Esophagus squamous epithelium (tissue), 5 donors: ENCODE measurements at regions not wholly inside any gene's neighbourhood (a gene's known extent, or its start where the extent isn't known, plus 50 kb on each side); places are given as distances from the start of the nearest gene placed in this dataset.

ENCODE experiments used
- DNase-seq: peaks from one replicate; lab custom pipeline; 2025; lab: John Stamatoyannopoulos, UW
- H3K27ac ChIP-seq, 4 donors: fragments of 200-600 bp; sonication (generic); one replicate each; pipeline ENCODE4 v1.5.1; 2016 to 2019; ENCODE audit warnings: mild to moderate bottlenecking in 1 of 4
- H3K27me3 ChIP-seq, 4 donors: fragments of 200-600 bp; sonication (generic); 1 replicate in 3 of 4; 2 replicates in 1 of 4; pipeline versions ENCODE4 v1.5.1 to v1.6.0; 2017 to 2021; ENCODE audit warnings: antibody characterized with exemption in 1 of 4
- H3K36me3 ChIP-seq, 3 donors: fragments of 200-600 bp; sonication (generic); one replicate each; pipeline ENCODE4 v1.5.1; 2016 to 2019
- H3K4me1 ChIP-seq, 3 donors: fragments of 200-600 bp; sonication (generic); one replicate each; pipeline ENCODE4 v1.5.1; 2017 to 2019
- H3K4me3 ChIP-seq, 4 donors: fragments of 200-600 bp; sonication (generic); 1 replicate in 3 of 4; 2 replicates in 1 of 4; pipeline ENCODE4 v1.5.1; 2016 to 2019; ENCODE audit warnings: mild to moderate bottlenecking in 2 of 4, moderate library complexity in 1 of 4
- H3K9me3 ChIP-seq, 3 donors: fragments of 200-600 bp; sonication (generic); one replicate each; pipeline ENCODE4 v1.5.1; 2016 to 2019
- POLR2A ChIP-seq, 4 donors: fragments of 450-650 bp; IDR thresholded peaks; one replicate each; pipeline ENCODE4 v1.6.1; 2017; ENCODE audit warnings: antibody characterized with exemption in 4 of 4, mild to moderate bottlenecking in 4 of 4, moderate library complexity in 3 of 4
- WGBS, 2 donors: methylation state at CpG; one replicate each; pipeline ENCODE4 v1.1.5; 2018; 5-methylcytosine and 5-hydroxymethylcytosine counted together
- intact Hi-C: fragments of 100-400 bp; cut with DNase I; formaldehyde crosslinking; loops from one replicate; pipeline ENCODE4 v1.15.0; 2022
- TF ChIP-seq, protein P1 (sequence below), 6 experiments: fragments of 450-650 bp in 4 of 6; fragments of 200-600 bp in 2 of 6; sonication (generic) in 2 of 6; IDR thresholded peaks; one replicate each; pipeline ENCODE4 v1.5.1; 2016 to 2019; ENCODE audit warnings: antibody characterized with exemption in 6 of 6, mild to moderate bottlenecking in 4 of 6, moderate library complexity in 4 of 6
- donor health status: DM: yes; HTN: yes; CAD: no.

DNA sequence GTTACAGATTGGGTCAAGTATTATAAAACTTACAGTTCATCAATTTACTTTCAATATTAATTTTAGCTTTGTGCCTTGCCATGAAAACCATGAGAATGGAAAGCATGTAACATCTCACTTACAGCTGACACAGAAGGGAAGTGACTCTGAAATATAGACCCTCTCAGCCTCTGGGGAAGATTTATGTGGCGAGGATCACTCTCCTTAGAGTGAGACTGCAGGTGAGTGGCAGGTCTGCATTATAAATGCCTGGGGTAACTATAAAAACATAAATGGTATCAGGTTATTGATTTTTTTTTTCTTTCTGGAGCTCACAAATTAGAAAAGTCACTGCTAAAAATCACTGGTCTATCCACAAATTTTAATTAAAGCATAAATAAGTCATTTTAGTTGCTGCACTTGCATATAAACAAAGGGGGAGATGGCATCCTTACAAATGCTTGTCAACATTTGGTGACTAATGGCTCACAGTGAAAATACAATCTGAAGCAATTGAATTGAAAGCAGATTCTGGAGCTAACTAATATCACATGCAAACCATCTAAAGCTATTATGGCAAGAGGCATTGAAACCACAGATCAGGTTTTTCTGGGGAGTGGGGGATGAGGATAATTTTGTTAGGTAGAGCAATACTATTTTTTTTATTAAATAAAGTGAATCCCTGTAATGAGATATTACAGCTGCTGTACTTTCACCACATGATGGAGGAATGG, 200.9 kb downstream of the TM2D1 start:
- H3K4me1 ChIP-seq: peaks cover 0 to 15% (median 2%) of the 10 kb centered on the region in 3 donors
- H3K9me3 ChIP-seq: no peaks in the 10 kb centered on the region
- H3K36me3 ChIP-seq: no peaks in the 10 kb centered on the region
- no peak overlapping the region for H3K27ac ChIP-seq
- no peak for TF ChIP-seq POLR2A (IDR thresholded peaks at IDR 0.05)
- TF ChIP-seq, protein P1, sequence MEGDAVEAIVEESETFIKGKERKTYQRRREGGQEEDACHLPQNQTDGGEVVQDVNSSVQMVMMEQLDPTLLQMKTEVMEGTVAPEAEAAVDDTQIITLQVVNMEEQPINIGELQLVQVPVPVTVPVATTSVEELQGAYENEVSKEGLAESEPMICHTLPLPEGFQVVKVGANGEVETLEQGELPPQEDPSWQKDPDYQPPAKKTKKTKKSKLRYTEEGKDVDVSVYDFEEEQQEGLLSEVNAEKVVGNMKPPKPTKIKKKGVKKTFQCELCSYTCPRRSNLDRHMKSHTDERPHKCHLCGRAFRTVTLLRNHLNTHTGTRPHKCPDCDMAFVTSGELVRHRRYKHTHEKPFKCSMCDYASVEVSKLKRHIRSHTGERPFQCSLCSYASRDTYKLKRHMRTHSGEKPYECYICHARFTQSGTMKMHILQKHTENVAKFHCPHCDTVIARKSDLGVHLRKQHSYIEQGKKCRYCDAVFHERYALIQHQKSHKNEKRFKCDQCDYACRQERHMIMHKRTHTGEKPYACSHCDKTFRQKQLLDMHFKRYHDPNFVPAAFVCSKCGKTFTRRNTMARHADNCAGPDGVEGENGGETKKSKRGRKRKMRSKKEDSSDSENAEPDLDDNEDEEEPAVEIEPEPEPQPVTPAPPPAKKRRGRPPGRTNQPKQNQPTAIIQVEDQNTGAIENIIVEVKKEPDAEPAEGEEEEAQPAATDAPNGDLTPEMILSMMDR (IDR thresholded peaks at IDR 0.05): no peak
- H3K27me3 ChIP-seq: no peaks in the 10 kb centered on the region
- 73 to 89% methylated on average over 1 of the region's 1 CpG for WGBS, 2 donors
- no peak for DNase-seq
- no peak overlapping the region for H3K4me3 ChIP-seq
- intact Hi-C loops: no loop called here

DNA sequence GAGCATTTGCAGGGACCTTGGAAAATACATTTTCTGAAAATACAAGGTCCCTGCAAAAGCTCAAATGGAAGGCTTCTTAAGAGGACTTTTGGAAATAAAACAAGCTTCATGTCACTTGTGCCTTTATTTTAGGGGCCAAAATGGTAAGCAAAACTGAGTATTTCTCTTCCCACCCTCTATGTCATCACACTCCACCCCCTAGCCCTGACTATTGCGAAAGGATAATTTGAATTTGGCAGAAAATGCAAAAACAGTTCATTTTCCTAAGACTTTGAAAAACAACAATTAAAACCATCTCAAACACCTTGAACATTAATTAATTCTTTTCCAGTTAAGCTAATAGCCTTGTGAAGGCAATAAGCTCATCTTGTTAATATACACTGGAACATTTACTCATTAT, 201.7 kb downstream of the TM2D1 start:
- intact Hi-C loops: no loop called here
- 72 to 86% methylated on average over 1 of the region's 1 CpG for WGBS, 2 donors

DNA sequence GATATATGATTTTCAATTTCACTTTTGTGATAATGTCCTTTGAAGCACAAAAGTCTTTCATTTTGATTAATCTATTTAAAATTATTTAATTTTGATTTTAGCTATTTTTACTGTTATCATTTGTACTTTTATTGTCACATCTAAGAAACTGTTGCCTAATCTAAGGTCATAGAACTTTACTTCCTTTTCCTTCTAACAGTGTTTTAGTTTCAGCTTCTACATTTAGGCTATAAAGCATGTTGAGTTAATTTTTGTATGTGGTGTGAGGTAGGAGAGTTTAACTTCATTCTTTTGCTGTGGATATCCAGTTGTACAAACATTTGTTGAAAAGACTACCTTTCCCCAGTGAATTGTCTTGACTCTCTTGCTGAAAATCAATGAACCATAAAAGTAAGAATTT, 204.5 kb downstream of the TM2D1 start:
- no peak overlapping the region for H3K27ac ChIP-seq
- TF ChIP-seq, protein P1 (IDR thresholded peaks at IDR 0.05): no peak
- TF ChIP-seq POLR2A (IDR thresholded peaks at IDR 0.05): no peak
- H3K4me3 ChIP-seq: no peak overlapping the region
- H3K36me3 ChIP-seq: no peaks in the 10 kb centered on the region
- intact Hi-C loops: no loop called here
- H3K27me3 ChIP-seq: no peaks in the 10 kb centered on the region
- H3K9me3 ChIP-seq: no peaks in the 10 kb centered on the region
- peaks cover 0 to 20% (median 2%) of the 10 kb centered on the region in 3 donors for H3K4me1 ChIP-seq
- DNase-seq: no peak

More for the DNA sequence above, 201.7 kb downstream of the TM2D1 start:
- Histone ChIP-seq H3K4me3 (no peak overlapping the region), H3K27me3 (no peaks in the 10 kb centered on the region), H3K9me3 (no peaks in the 10 kb centered on the region), H3K27ac (no peak overlapping the region), H3K4me1 (peaks cover 0 to 20% (median 2%) of the 10 kb centered on the region in 3 donors), H3K36me3 (no peaks in the 10 kb centered on the region)
- no peak for DNase-seq
- TF ChIP-seq, protein P1 (IDR thresholded peaks at IDR 0.05): no peak
- no peak for TF ChIP-seq POLR2A (IDR thresholded peaks at IDR 0.05)

DNA sequence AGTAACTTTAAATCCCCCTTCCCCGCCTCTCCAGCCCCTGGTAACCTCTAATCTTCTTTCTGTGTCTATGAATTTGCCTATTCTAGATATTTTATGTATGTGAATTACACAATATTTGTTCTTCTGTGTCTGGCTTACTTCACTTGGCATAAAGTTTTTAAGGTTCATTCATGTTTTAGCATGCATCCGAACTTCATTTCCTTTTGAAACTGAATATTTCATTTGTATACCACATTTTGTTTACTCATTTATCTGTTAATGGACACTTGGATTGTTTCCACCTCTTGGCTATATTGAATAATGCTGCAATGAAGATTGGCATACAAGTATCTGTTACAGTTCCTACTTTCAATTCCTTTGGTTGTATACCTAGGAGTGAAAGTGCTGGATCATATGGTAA, 205.3 kb downstream of the TM2D1 start:
- 29 to 34% methylated on average over 2 of the region's 2 CpGs for WGBS, 2 donors
- Histone ChIP-seq H3K27ac (peak overlapping the region in 3 of 4 donors; percentile 0 to 27 (median 26)), H3K36me3 (no peaks in the 10 kb centered on the region), H3K27me3 (no peaks in the 10 kb centered on the region), H3K9me3 (no peaks in the 10 kb centered on the region), H3K4me3 (no peak overlapping the region), H3K4me1 (peaks cover 0 to 20% (median 2%) of the 10 kb centered on the region in 3 donors)
- TF ChIP-seq, protein P1 (IDR thresholded peaks at IDR 0.05): no peak
- TF ChIP-seq POLR2A (IDR thresholded peaks at IDR 0.05): no peak
- no peak for DNase-seq
- intact Hi-C loops: no loop called here

DNA sequence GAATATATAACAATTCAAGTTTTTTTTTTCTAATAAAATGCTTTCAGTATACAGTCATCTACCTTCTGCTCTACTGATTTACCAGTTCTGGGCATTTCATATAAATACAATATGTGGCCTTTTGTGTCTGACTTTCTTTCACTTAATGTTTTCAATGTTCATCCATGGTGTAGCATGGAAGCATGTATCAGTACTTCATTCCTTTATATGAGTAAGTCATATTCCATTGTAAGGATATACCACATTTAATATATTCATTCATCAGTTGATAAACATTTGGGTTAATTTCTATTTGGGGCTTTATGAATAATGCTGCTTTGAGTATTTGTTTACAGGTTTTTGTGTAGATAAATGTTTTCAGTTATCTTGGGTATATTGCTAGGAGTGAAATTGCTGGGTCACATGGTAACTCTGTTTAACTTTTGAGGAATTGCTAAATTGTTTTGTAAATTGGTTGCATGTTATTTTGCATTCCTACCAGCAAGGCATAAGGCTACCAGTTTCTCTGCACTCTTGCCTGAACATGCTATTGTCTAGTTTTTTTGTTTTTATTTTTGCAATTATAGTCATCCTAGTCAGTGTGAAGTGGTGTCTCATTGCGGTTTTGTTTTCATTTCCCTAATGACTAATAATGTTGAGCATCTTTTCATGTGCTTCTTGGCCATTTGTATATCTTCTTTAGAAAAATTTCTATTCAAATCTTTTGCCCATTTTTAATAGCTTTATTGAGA, 206.1 kb downstream of the TM2D1 start:
- no peaks in the 10 kb centered on the region for H3K9me3 ChIP-seq
- H3K4me3 ChIP-seq: no peak overlapping the region
- no peaks in the 10 kb centered on the region for H3K27me3 ChIP-seq
- intact Hi-C loops: no loop called here
- TF ChIP-seq POLR2A (IDR thresholded peaks at IDR 0.05): no peak
- TF ChIP-seq, protein P1 (IDR thresholded peaks at IDR 0.05): peak in 3 of 6 experiments; percentile 20 to 66 (median 23)
- peaks cover 0 to 20% (median 2%) of the 10 kb centered on the region in 3 donors for H3K4me1 ChIP-seq
- WGBS, 2 donors: 28 to 56% methylated on average over 1 of the region's 1 CpG
- no peaks in the 10 kb centered on the region for H3K36me3 ChIP-seq
- H3K27ac ChIP-seq: no peak overlapping the region
- no peak for DNase-seq
